HepG2 (cell line): ENCODE measurements at regions not wholly inside any gene's neighbourhood (a gene's known extent, or its start where the extent isn't known, plus 50 kb on each side); places are given as distances from the start of the nearest gene placed in this dataset.

Experiments
- RFX5 ChIP-seq: IDR thresholded peaks from 2 replicates; pipeline ENCODE4 v1.6.1; 2011; ENCODE audit warnings: low read depth, low read length, improper control_type of control experiment
- SMAD1 ChIP-seq: sonication (generic); formaldehyde crosslinking; IDR thresholded peaks from 2 replicates; pipeline ENCODE4 v1.4.0; 2020; ENCODE audit warnings: missing genetic modification reagents, low read depth, mild to moderate bottlenecking, borderline replicate concordance
- ZNF549 ChIP-seq: sonication (generic); formaldehyde crosslinking; IDR thresholded peaks from 2 replicates; pipeline ENCODE4 v1.5.0; 2020; ENCODE audit warnings: missing genetic modification reagents
- TF ChIP-seq, protein P1 (sequence below): sonication (generic); formaldehyde crosslinking; conservative IDR thresholded peaks from 2 replicates; pipeline ENCODE4 v1.4.0; 2020; ENCODE audit warnings: missing genetic modification reagents

DNA sequence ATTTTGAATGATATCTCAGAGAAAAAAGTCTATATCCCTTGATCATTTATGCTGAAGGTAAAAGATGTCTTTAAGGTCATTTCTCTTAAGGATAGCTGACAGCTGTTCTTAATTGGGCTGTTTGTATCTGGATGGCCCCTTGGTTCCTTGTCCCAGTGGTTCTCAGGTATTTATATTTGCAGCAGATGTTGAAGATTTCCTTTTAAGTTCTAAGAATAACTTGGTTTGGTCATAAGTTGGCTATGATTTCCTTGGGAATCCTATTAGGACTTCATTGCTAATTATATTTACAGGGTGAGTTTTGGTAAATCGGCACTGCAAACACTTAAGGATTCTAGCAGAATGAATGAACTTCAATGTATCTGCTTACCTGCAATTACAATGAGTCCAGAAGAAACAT is 460.4 kb upstream of the SGO1 start:
- TF ChIP-seq SMAD1 (CRISPR knock-in tag) (no peak), RFX5 (no peak), ZNF549 (CRISPR knock-in tag) (no peak)
- TF ChIP-seq, protein P1, sequence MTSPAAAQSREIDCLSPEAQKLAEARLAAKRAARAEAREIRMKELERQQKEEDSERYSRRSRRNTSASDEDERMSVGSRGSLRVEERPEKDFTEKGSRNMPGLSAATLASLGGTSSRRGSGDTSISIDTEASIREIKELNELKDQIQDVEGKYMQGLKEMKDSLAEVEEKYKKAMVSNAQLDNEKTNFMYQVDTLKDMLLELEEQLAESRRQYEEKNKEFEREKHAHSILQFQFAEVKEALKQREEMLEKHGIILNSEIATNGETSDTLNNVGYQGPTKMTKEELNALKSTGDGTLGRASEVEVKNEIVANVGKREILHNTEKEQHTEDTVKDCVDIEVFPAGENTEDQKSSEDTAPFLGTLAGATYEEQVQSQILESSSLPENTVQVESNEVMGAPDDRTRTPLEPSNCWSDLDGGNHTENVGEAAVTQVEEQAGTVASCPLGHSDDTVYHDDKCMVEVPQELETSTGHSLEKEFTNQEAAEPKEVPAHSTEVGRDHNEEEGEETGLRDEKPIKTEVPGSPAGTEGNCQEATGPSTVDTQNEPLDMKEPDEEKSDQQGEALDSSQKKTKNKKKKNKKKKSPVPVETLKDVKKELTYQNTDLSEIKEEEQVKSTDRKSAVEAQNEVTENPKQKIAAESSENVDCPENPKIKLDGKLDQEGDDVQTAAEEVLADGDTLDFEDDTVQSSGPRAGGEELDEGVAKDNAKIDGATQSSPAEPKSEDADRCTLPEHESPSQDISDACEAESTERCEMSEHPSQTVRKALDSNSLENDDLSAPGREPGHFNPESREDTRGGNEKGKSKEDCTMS (CRISPR knock-in tag): no peak
